OCI-LY1 (cell line): ENCODE measurements at regions not wholly inside any gene's neighbourhood (a gene's known extent, or its start where the extent isn't known, plus 50 kb on each side); places are given as distances from the start of the nearest gene placed in this dataset.

Experiments used
- EZH2 ChIP-seq: fragments of 200-600 bp; sonication (generic), shearing (Covaris generic); IDR thresholded peaks from 2 replicates; pipeline ENCODE4 v1.8.0; 2017; ENCODE audit warnings: borderline replicate concordance, mixed run types, mild to moderate bottlenecking, antibody characterized with exemption, low read length, moderate library complexity, mixed read lengths
- TF ChIP-seq, protein P1 (sequence below): fragments of 200-600 bp; sonication (generic), shearing (Covaris generic); IDR thresholded peaks from 2 replicates; pipeline ENCODE4 v1.5.1; 2017; ENCODE audit warnings: mild to moderate bottlenecking, antibody characterized with exemption, low read length, moderate library complexity, mixed read lengths

DNA sequence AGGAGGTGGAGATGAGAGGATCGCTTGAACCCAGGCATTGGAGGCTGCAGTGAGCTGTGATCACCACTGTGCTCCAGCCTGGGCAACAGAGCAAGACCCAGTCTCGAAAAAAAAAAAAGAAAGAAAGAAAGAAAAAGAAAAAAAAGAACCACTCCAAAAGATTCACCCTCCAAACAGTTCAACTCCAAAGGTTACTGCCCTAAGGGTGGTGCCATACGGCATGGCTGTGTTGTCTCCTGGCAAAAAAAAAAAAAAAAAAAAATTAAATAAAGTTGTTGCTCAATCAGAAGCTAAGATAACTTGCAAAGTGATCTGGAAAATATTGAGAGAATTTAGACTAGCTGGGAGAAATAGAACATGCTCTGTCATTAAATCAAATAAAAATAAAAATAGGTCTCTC lies 79.5 kb downstream of the KCTD15 start:
- TF ChIP-seq, protein P1, sequence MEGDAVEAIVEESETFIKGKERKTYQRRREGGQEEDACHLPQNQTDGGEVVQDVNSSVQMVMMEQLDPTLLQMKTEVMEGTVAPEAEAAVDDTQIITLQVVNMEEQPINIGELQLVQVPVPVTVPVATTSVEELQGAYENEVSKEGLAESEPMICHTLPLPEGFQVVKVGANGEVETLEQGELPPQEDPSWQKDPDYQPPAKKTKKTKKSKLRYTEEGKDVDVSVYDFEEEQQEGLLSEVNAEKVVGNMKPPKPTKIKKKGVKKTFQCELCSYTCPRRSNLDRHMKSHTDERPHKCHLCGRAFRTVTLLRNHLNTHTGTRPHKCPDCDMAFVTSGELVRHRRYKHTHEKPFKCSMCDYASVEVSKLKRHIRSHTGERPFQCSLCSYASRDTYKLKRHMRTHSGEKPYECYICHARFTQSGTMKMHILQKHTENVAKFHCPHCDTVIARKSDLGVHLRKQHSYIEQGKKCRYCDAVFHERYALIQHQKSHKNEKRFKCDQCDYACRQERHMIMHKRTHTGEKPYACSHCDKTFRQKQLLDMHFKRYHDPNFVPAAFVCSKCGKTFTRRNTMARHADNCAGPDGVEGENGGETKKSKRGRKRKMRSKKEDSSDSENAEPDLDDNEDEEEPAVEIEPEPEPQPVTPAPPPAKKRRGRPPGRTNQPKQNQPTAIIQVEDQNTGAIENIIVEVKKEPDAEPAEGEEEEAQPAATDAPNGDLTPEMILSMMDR: no peak
- TF ChIP-seq EZH2: no peak
